A549 (cell line): ENCODE measurements at regions not wholly inside any gene's neighbourhood (a gene's known extent, or its start where the extent isn't known, plus 50 kb on each side); places are given as distances from the start of the nearest gene placed in this dataset.

Source experiments
- ATAC-seq, 2 experiments: fragments of 200-7000 bp in 1 of 2; fragments of >200 bp in 1 of 2; cut with Nextera tagmentation in 1 of 2; cut with Tn5 transposase in 1 of 2; 3 replicates each; pipeline versions ENCODE4 v1.8.0 to v1.9.1; 2018 to 2020; ENCODE audit warnings: mild to moderate bottlenecking in 1 of 2, moderate library complexity in 1 of 2
- CTCF ChIA-PET: fragments of 300-600 bp; sonication (Branson Sonifier 250); formaldehyde crosslinking; extraction: SDS; loops from one replicate; lab custom pipeline; 2021; ENCODE audit warnings: antibody characterized with exemption, inconsistent platforms; lab: Yijun Ruan, JAX
- POLR2A ChIA-PET: fragments of 350-600 bp; formaldehyde crosslinking; extraction: SDS; loops from one replicate; lab custom pipeline; 2021; ENCODE audit warnings: antibody characterized with exemption, inconsistent platforms; lab: Yijun Ruan, JAX
- DNase-seq, 2 experiments: peaks; one replicate each; pipeline versions ENCODE4 v3.0.0 to v3.0.0-alpha.2; 2011 to 2016; ENCODE audit warnings: low read depth in 1 of 2, low spot score in 1 of 2
- FAIRE-seq: peaks from 2 replicates; lab custom pipeline; 2011; peaks lifted over from hg19 to GRCh38; lab: Jason Lieb, UNC
- H3K27ac ChIP-seq, 2 experiments: fragments of >200 bp; sonication (Bioruptor Twin); formaldehyde crosslinking; 3 replicates each; pipeline ENCODE4 v1.5.1; 2016 to 2017
- H3K4me1 ChIP-seq: fragments of >200 bp; sonication (Bioruptor Twin); formaldehyde crosslinking; 3 replicates; pipeline ENCODE4 v1.6.1; 2016
- H3K4me2 ChIP-seq: fragments of >200 bp; sonication (Bioruptor Twin); formaldehyde crosslinking; 3 replicates; pipeline ENCODE4 v1.6.1; 2016
- H3K4me3 ChIP-seq: fragments of >200 bp; sonication (Bioruptor Twin); formaldehyde crosslinking; 3 replicates; pipeline ENCODE4 v1.5.1; 2016
- H3K9me3 ChIP-seq: fragments of >200 bp; sonication (Bioruptor Twin); formaldehyde crosslinking; 3 replicates; pipeline ENCODE4 v1.6.1; 2016
- BHLHE40 ChIP-seq: IDR thresholded peaks from 2 replicates; pipeline ENCODE4 v1.6.1; 2012; ENCODE audit warnings: low read depth, low read length, inconsistent platforms
- CBX2 ChIP-seq: fragments of 200-600 bp; sonication (generic); IDR thresholded peaks from 2 replicates; pipeline ENCODE4 v1.6.1; 2016; ENCODE audit warnings: low read depth, mild to moderate bottlenecking, borderline replicate concordance
- CBX8 ChIP-seq: fragments of 200-600 bp; sonication (generic); IDR thresholded peaks from 2 replicates; pipeline ENCODE4 v1.6.1; 2016
- CEBPB ChIP-seq, 2 experiments: fragments of >200 bp in 1 of 2; sonication (Bioruptor Twin) in 1 of 2; formaldehyde crosslinking in 1 of 2; IDR thresholded peaks; 2 replicates each; pipeline ENCODE4 v1.6.1; 2012 to 2016
- CHD2 ChIP-seq: fragments of 150-350 bp; IDR thresholded peaks from 2 replicates; pipeline ENCODE4 v1.6.1; 2014; ENCODE audit warnings: low read length; ENCODE audit not compliant: partially characterized antibody
- EHF ChIP-seq: fragments of 250-450 bp; sonication (Bioruptor Pico); IDR thresholded peaks from 2 replicates; pipeline ENCODE4 v1.5.0; 2020; ENCODE audit warnings: mild to moderate bottlenecking
- EHMT2 ChIP-seq: fragments of 200-600 bp; sonication (generic); IDR thresholded peaks from 2 replicates; pipeline ENCODE4 v1.6.1; 2016; ENCODE audit warnings: antibody characterized with exemption, low read depth, mild to moderate bottlenecking, moderate library complexity
- EP300 ChIP-seq, 2 experiments: fragments of >200 bp; sonication (Bioruptor Twin); formaldehyde crosslinking; IDR thresholded peaks; 2 replicates in 1 of 2; 3 replicates in 1 of 2; pipeline ENCODE4 v1.6.1; 2016 to 2017
- FOXS1 ChIP-seq: fragments of 250-450 bp; sonication (Bioruptor Pico); IDR thresholded peaks from 2 replicates; pipeline ENCODE4 v1.5.0; 2020; ENCODE audit warnings: mild to moderate bottlenecking, moderate library complexity
- GATA3 ChIP-seq: IDR thresholded peaks from 2 replicates; pipeline ENCODE4 v1.6.1; 2012; ENCODE audit warnings: borderline replicate concordance
- HEYL ChIP-seq: fragments of 250-450 bp; sonication (Bioruptor Pico); IDR thresholded peaks from 2 replicates; pipeline ENCODE4 v1.8.0; 2021; ENCODE audit warnings: mild to moderate bottlenecking, moderate library complexity
- JUNB ChIP-seq: fragments of >200 bp; sonication (Bioruptor Twin); formaldehyde crosslinking; IDR thresholded peaks from 2 replicates; pipeline ENCODE4 v1.6.1; 2016
- KDM5A ChIP-seq: fragments of 200-600 bp; sonication (generic); IDR thresholded peaks from 2 replicates; pipeline ENCODE4 v1.6.1; 2016; ENCODE audit warnings: antibody characterized with exemption, mild to moderate bottlenecking
- MYC ChIP-seq: IDR thresholded peaks from 2 replicates; pipeline ENCODE4 v1.6.1; 2012; ENCODE audit warnings: mild to moderate bottlenecking, inconsistent platforms, low read length, improper control_type of control experiment, borderline replicate concordance
- NFE2L2 ChIP-seq: fragments of 150-350 bp; conservative IDR thresholded peaks from 2 replicates; pipeline ENCODE4 v1.6.1; 2014; ENCODE audit warnings: low read length
- PHF8 ChIP-seq: fragments of 200-600 bp; sonication (generic); IDR thresholded peaks from 2 replicates; pipeline ENCODE4 v1.6.1; 2016; ENCODE audit warnings: low read depth, mild to moderate bottlenecking, antibody characterized with exemption, moderate library complexity, borderline replicate concordance
- POLR2AphosphoS2 ChIP-seq: conservative IDR thresholded peaks from 2 replicates; pipeline ENCODE4 v1.6.1; 2012; ENCODE audit warnings: low read length, improper control_type of control experiment, inconsistent platforms
- RAD21 ChIP-seq, 2 experiments: fragments of >200 bp in 1 of 2; sonication (Bioruptor Twin) in 1 of 2; formaldehyde crosslinking in 1 of 2; IDR thresholded peaks in 1 of 2; conservative IDR thresholded peaks in 1 of 2; 2 replicates in 1 of 2; 3 replicates in 1 of 2; pipeline ENCODE4 v1.6.1; 2012 to 2018; ENCODE audit warnings: inconsistent platforms in 1 of 2
- RARB ChIP-seq: fragments of 250-450 bp; sonication (Bioruptor Pico); IDR thresholded peaks from 2 replicates; pipeline ENCODE4 v1.8.0; 2021; ENCODE audit warnings: mild to moderate bottlenecking, moderate library complexity
- RCOR1 ChIP-seq: fragments of 150-350 bp; IDR thresholded peaks from 2 replicates; pipeline ENCODE4 v1.6.1; 2014; ENCODE audit warnings: antibody characterized with exemption, low read length, low read depth
- RNF2 ChIP-seq: fragments of 200-600 bp; sonication (generic); IDR thresholded peaks from 2 replicates; pipeline ENCODE4 v1.6.1; 2016; ENCODE audit warnings: low read depth, mild to moderate bottlenecking, antibody characterized with exemption, moderate library complexity, borderline replicate concordance
- SMC3 ChIP-seq: fragments of >200 bp; sonication (Bioruptor Twin); formaldehyde crosslinking; IDR thresholded peaks from 3 replicates; pipeline ENCODE4 v1.6.1; 2018; ENCODE audit warnings: inconsistent platforms
- TFCP2L1 ChIP-seq: fragments of 250-450 bp; sonication (Bioruptor Pico); IDR thresholded peaks from 2 replicates; pipeline ENCODE4 v1.5.0; 2021; ENCODE audit warnings: mild to moderate bottlenecking
- WGBS: methylation state at CpG from one replicate; pipeline ENCODE4 v1.1.6; 2017; ENCODE audit errors: missing lambda C conversion rate; 5-methylcytosine and 5-hydroxymethylcytosine counted together
- TF ChIP-seq, protein P1 (sequence below): IDR thresholded peaks from 2 replicates; pipeline ENCODE4 v1.6.1; 2012
- TF ChIP-seq, protein P2 (sequence below): fragments of 250-450 bp; sonication (Bioruptor Pico); IDR thresholded peaks from 2 replicates; pipeline ENCODE4 v1.5.0; 2021; ENCODE audit warnings: mild to moderate bottlenecking, moderate library complexity, borderline replicate concordance
- TF ChIP-seq, protein P3 (sequence below): fragments of >200 bp; sonication (Bioruptor Twin); formaldehyde crosslinking; IDR thresholded peaks from 3 replicates; pipeline ENCODE4 v1.6.1; 2016
- TF ChIP-seq, protein P4 (sequence below): fragments of 250-450 bp; sonication (Bioruptor Pico); IDR thresholded peaks from 2 replicates; pipeline ENCODE4 v1.5.0; 2020; ENCODE audit warnings: low read depth, mild to moderate bottlenecking, moderate library complexity

DNA sequence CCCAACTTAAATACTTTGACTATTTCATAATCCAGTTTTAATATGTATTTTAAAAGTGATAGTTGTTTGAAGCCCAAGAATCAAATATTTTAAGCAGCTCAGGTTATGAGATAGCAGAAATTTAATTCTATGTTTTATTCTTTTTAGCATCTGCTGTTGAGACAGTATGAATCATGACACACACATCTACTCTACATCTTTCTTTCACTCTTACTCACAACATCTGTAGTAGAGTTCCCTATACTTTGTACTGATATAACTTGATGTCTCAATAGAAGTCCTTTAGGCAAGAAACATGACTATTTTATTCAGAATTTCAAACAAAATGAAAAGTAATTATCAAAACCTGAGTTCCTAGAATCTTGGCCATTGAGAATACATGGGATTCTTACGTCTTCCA lies 187.9 kb upstream of the GNPDA2 start:
- ChIA-PET POLR2A (no interaction called here), CTCF (no interaction called here)
- no peak for FAIRE-seq
- no peak for DNase-seq
- WGBS: 25% methylated on average over 1 of the region's 1 CpG
- TF ChIP-seq EP300 (IDR thresholded peaks at IDR 0.05) (no peak), TFCP2L1 (no peak), RCOR1 (no peak)
- H3K9me3 ChIP-seq: no peaks in the 10 kb centered on the region
- no peak overlapping the region for H3K4me3 ChIP-seq
- H3K4me1 ChIP-seq: no peaks in the 10 kb centered on the region
- no peak overlapping the region for H3K4me2 ChIP-seq
- H3K27ac ChIP-seq: no peak overlapping the region
- no peak for ATAC-seq

DNA sequence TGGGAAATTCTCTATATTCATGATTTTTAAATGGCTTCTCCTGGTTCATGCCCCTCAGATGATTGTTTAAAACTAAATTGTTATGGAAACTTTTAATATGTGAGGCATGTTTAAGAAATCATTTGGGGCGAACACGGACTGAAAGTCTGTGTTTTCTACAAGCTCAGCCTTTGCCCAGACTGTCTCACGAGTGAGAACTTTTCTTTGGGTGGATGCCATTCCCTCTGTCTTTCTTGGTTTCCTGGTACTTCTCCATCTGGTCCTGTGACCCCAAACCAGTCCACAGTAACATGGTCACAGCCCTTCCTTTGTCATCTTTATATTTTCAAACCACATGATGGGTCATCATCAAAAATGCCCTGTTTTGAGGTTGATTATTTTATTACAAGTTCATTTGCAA lies 186.6 kb upstream of the GNPDA2 start:
- Histone ChIP-seq H3K27ac (no peak overlapping the region), H3K4me2 (no peak overlapping the region), H3K9me3 (no peaks in the 10 kb centered on the region), H3K4me3 (no peak overlapping the region), H3K4me1 (no peaks in the 10 kb centered on the region)
- TF ChIP-seq CEBPB (IDR thresholded peaks at IDR 0.05) (no peak), RARB (CRISPR knock-in tag) (no peak), CBX8 (no peak), MYC (no peak), GATA3 (no peak), RAD21 (conservative IDR thresholded peaks at IDR 0.05 in 1 of 2, IDR thresholded peaks at IDR 0.05 in 1 of 2) (no peak), EP300 (IDR thresholded peaks at IDR 0.05) (no peak), FOXS1 (CRISPR knock-in tag) (no peak), CHD2 (no peak), RNF2 (no peak), EHMT2 (no peak), BHLHE40 (no peak), JUNB (no peak)
- TF ChIP-seq, protein P1, sequence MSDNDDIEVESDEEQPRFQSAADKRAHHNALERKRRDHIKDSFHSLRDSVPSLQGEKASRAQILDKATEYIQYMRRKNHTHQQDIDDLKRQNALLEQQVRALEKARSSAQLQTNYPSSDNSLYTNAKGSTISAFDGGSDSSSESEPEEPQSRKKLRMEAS: no peak
- TF ChIP-seq, protein P2, sequence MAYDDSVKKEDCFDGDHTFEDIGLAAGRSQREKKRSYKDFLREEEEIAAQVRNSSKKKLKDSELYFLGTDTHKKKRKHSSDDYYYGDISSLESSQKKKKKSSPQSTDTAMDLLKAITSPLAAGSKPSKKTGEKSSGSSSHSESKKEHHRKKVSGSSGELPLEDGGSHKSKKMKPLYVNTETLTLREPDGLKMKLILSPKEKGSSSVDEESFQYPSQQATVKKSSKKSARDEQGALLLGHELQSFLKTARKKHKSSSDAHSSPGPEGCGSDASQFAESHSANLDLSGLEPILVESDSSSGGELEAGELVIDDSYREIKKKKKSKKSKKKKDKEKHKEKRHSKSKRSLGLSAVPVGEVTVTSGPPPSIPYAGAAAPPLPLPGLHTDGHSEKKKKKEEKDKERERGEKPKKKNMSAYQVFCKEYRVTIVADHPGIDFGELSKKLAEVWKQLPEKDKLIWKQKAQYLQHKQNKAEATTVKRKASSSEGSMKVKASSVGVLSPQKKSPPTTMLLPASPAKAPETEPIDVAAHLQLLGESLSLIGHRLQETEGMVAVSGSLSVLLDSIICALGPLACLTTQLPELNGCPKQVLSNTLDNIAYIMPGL (CRISPR knock-in tag): no peak
- TF ChIP-seq, protein P3, sequence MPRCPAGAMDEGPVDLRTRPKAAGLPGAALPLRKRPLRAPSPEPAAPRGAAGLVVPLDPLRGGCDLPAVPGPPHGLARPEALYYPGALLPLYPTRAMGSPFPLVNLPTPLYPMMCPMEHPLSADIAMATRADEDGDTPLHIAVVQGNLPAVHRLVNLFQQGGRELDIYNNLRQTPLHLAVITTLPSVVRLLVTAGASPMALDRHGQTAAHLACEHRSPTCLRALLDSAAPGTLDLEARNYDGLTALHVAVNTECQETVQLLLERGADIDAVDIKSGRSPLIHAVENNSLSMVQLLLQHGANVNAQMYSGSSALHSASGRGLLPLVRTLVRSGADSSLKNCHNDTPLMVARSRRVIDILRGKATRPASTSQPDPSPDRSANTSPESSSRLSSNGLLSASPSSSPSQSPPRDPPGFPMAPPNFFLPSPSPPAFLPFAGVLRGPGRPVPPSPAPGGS: no peak
- TF ChIP-seq, protein P4, sequence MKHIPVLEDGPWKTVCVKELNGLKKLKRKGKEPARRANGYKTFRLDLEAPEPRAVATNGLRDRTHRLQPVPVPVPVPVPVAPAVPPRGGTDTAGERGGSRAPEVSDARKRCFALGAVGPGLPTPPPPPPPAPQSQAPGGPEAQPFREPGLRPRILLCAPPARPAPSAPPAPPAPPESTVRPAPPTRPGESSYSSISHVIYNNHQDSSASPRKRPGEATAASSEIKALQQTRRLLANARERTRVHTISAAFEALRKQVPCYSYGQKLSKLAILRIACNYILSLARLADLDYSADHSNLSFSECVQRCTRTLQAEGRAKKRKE (CRISPR knock-in tag): no peak
- ATAC-seq (no peak), DNase-seq (no peak), FAIRE-seq (no peak)
- POLR2A ChIA-PET: no interaction called here
- CTCF ChIA-PET: no interaction called here
- WGBS: 8% methylated on average over 3 of the region's 3 CpGs

DNA sequence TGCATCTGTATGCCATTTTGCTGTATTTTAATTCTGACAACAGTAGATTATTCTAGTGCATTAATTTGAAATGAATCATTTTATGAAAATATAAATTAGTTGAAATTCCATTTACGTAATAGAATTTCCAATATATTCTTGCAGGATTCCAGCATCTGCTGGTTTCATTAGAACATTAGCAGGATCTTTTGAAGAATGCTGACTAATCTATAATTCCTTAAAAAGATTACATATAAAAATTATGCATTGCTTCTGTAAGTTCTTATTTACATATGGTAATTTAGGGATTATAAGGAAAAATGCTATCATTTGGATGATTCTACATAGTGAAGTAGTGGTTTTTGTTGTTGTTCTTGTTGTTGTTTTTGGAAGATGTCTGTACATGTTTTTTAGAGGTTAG lies 182.2 kb upstream of the GNPDA2 start:
- Histone ChIP-seq H3K4me2 (no peak overlapping the region), H3K4me1 (no peaks in the 10 kb centered on the region), H3K4me3 (no peak overlapping the region), H3K9me3 (no peaks in the 10 kb centered on the region), H3K27ac (no peak overlapping the region)
- CTCF ChIA-PET: no interaction called here
- WGBS: 58% methylated on average over 1 of the region's 1 CpG
- ATAC-seq (no peak), DNase-seq (no peak), FAIRE-seq (no peak)
- POLR2A ChIA-PET: no interaction called here
- no peak for TF ChIP-seq CBX2
- TF ChIP-seq EHF (CRISPR knock-in tag): no peak
- TF ChIP-seq KDM5A: no peak
- no peak for TF ChIP-seq NFE2L2
- no peak for TF ChIP-seq PHF8
- TF ChIP-seq SMC3: no peak
- no peak for TF ChIP-seq POLR2AphosphoS2
- TF ChIP-seq HEYL: no peak
